Mesothelial cell of epicardium (in vitro differentiated cells): ENCODE measurements at regions not wholly inside any gene's neighbourhood (a gene's known extent, or its start where the extent isn't known, plus 50 kb on each side); places are given as distances from the start of the nearest gene placed in this dataset.

Experiments used
- DNase-seq, 2 experiments: peaks; one replicate each; pipeline ENCODE4 v3.0.0; 2021; ENCODE audit warnings: low spot score in 2 of 2; ENCODE audit not compliant: unreplicated experiment in 2 of 2
- H3K27ac Mint-ChIP-seq: 2 replicates; pipeline ENCODE4 v1.8.0; 2021; ENCODE audit warnings: mixed read lengths
- H3K27me3 Mint-ChIP-seq: 2 replicates; pipeline ENCODE4 v1.8.0; 2021; ENCODE audit warnings: low read depth, mixed read lengths
- H3K36me3 Mint-ChIP-seq: 2 replicates; pipeline ENCODE4 v1.8.0; 2021; ENCODE audit warnings: mixed read lengths
- H3K4me1 Mint-ChIP-seq: 2 replicates; pipeline ENCODE4 v1.8.0; 2021; ENCODE audit warnings: mixed read lengths
- H3K4me3 Mint-ChIP-seq: 2 replicates; pipeline ENCODE4 v1.8.0; 2021; ENCODE audit warnings: mild to moderate bottlenecking, moderate library complexity, mixed read lengths
- H3K9me3 Mint-ChIP-seq: 2 replicates; pipeline ENCODE4 v1.8.0; 2021; ENCODE audit warnings: mixed read lengths
- TF ChIP-seq, protein P1 (sequence below): fragments of 200-600 bp; sonication (generic); IDR thresholded peaks from one replicate; pipeline ENCODE4 v1.5.0; 2021; ENCODE audit warnings: antibody characterized with exemption; ENCODE audit not compliant: unreplicated experiment

DNA sequence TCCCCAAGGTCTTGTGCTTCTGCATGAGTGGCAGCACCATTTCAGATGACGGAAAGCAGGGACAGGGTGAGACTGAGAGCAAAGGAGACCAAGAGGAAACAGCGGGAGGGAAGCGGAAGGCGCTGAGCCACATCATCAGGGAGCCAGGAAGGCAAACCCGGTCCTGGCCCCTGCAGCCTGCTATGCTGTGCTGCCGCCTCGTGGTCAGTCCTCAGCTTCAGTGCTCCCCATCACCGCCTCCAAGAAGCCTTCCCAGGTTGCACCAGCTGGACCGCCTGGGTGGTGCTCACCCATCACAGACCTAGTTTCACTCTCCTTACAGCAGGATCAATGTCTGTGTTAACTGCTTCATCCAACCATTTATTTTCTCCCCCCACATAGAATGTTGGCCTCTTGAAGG, 73.0 kb upstream of the PHF21B start:
- no peaks in the 10 kb centered on the region for H3K4me1 Mint-ChIP-seq
- peaks cover 45% of the 10 kb centered on the region for H3K27me3 Mint-ChIP-seq
- H3K4me3 Mint-ChIP-seq: no peak overlapping the region
- DNase-seq: no peak
- TF ChIP-seq, protein P1, sequence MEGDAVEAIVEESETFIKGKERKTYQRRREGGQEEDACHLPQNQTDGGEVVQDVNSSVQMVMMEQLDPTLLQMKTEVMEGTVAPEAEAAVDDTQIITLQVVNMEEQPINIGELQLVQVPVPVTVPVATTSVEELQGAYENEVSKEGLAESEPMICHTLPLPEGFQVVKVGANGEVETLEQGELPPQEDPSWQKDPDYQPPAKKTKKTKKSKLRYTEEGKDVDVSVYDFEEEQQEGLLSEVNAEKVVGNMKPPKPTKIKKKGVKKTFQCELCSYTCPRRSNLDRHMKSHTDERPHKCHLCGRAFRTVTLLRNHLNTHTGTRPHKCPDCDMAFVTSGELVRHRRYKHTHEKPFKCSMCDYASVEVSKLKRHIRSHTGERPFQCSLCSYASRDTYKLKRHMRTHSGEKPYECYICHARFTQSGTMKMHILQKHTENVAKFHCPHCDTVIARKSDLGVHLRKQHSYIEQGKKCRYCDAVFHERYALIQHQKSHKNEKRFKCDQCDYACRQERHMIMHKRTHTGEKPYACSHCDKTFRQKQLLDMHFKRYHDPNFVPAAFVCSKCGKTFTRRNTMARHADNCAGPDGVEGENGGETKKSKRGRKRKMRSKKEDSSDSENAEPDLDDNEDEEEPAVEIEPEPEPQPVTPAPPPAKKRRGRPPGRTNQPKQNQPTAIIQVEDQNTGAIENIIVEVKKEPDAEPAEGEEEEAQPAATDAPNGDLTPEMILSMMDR: no peak
- no peak overlapping the region for H3K27ac Mint-ChIP-seq
- H3K36me3 Mint-ChIP-seq: no peaks in the 10 kb centered on the region
- H3K9me3 Mint-ChIP-seq: peaks cover 5% of the 10 kb centered on the region

DNA sequence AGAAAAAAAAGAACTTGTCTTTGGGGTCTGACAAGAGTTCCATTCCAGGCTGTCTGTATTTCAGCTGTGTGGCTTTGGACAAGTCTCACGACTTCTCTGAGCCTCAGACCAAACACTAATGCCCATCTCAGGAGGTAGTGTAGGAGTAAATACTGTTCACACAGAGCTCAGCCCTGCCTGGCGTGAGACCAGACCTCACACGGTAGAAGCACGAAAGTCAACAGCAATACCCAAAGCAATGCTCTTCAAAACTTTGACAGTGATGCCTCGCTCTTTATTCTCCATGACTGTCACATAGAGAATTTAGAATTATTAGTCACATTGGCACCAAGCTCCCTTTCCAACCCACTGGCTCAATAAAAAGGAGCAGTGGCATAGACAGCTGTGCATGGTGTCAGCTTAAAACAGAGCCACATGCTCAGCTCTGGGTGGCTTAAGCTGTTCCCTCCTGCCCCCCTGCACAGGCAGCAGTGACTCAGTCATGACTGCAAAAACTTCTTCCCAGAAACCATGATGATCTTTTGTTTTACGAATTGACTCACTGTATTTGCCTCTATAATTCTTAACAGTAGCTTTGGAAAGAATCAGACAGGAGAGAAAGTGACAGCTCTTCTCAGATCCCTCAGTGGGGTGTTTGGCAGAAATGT, 74.0 kb upstream of the PHF21B start:
- peaks cover 40% of the 10 kb centered on the region for H3K27me3 Mint-ChIP-seq
- no peaks in the 10 kb centered on the region for H3K36me3 Mint-ChIP-seq
- TF ChIP-seq, protein P1: no peak
- H3K4me1 Mint-ChIP-seq: no peaks in the 10 kb centered on the region
- no peak for DNase-seq
- H3K4me3 Mint-ChIP-seq: no peak overlapping the region
- H3K9me3 Mint-ChIP-seq: peaks cover 5% of the 10 kb centered on the region
- H3K27ac Mint-ChIP-seq: no peak overlapping the region

DNA sequence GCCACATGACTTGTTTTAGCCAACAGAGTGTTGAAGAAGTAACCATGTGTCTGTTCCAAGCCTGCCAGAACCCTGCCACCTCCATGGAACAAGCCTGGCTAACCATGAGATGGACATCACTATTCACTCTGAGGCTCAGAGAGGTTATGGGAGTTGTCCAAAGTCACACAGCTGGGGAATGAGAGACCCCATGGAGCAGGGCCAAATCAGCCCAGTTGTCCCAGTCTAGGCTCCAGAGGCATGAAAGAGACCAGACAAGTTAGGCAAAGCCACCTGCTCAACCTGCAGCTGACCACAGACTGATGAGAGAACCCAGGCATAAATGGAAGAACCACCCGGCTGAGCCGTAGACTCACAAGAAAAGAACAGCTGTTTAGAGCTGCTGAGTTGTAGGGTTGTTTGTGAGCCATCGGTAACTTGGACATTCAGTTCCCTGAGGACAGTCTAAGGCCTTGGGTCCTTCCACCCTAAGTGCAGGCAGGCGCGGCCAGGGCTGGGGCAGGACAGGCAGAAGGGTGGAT, 74.7 kb upstream of the PHF21B start:
- Mint-ChIP-seq H3K4me3 (no peak overlapping the region), H3K9me3 (peaks cover 5% of the 10 kb centered on the region), H3K4me1 (no peaks in the 10 kb centered on the region), H3K36me3 (no peaks in the 10 kb centered on the region), H3K27ac (no peak overlapping the region), H3K27me3 (peaks cover 33% of the 10 kb centered on the region)
- TF ChIP-seq, protein P1: no peak
- no peak for DNase-seq

DNA sequence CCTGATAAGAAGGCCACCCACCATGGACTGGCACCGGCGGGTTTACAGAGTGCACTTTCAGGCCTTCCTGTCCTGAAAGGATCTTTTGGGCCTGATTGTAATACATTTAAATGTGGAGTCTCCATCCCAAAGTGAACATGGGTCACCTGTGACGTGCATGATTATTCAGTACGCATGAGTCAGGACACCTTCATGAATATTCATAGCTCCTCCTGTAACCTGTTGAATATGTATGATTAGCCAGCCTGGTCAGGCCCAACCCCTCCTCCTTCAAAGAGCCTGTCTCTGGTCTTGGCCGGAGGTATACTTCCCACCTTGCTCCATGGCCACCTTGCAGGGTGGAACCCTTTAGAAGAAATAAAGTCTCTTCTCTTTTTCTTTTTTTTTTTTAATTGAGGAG, 75.9 kb upstream of the NUP50 start:
- Mint-ChIP-seq H3K9me3 (no peaks in the 10 kb centered on the region), H3K27me3 (peaks cover 24% of the 10 kb centered on the region), H3K4me3 (no peak overlapping the region), H3K27ac (no peak overlapping the region), H3K4me1 (no peaks in the 10 kb centered on the region), H3K36me3 (no peaks in the 10 kb centered on the region)
- TF ChIP-seq, protein P1: no peak
- no peak for DNase-seq

DNA sequence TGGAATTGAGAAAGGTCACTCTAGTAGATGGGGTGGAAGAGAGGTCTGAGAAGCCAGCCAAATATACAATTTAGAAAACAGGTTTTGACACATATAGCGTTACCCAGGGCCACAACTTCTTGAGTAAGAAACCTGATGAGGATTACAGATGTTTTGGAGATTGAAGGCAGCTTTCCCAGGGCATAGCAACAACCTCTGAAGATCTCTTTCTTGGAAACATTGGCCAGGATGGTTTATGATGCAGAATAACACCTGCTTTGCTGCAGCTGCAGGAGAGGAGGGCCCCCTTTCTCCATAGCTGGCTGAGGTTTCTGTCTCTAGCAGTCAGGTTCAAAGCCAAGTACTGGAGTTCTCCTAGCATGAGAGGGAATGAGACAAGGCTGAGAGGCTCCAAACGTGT, 75.1 kb upstream of the NUP50 start:
- H3K4me3 Mint-ChIP-seq: no peak overlapping the region
- no peaks in the 10 kb centered on the region for H3K36me3 Mint-ChIP-seq
- H3K27me3 Mint-ChIP-seq: peaks cover 23% of the 10 kb centered on the region
- H3K4me1 Mint-ChIP-seq: no peaks in the 10 kb centered on the region
- TF ChIP-seq, protein P1: no peak
- H3K9me3 Mint-ChIP-seq: no peaks in the 10 kb centered on the region
- no peak for DNase-seq
- no peak overlapping the region for H3K27ac Mint-ChIP-seq
